H9 (cell line): ENCODE measurements at regions not wholly inside any gene's neighbourhood (a gene's known extent, or its start where the extent isn't known, plus 50 kb on each side); places are given as distances from the start of the nearest gene placed in this dataset.

Experiments
- DNase-seq: peaks from one replicate; pipeline ENCODE4 v3.0.0-alpha.2; 2017
- H2AFZ ChIP-seq: one replicate; pipeline ENCODE4 v1.6.1; 2013; ENCODE audit warnings: mild to moderate bottlenecking, low read length, control low read depth, moderate library complexity
- H2AK5ac ChIP-seq: 2 replicates; pipeline ENCODE4 v1.6.1; 2013; ENCODE audit warnings: low read length, control low read depth, mixed read lengths; ENCODE audit not compliant: insufficient read length
- H2BK120ac ChIP-seq: one replicate; pipeline ENCODE4 v1.6.1; 2013; ENCODE audit warnings: low read depth, mild to moderate bottlenecking, low read length, control low read depth, inconsistent platforms; ENCODE audit not compliant: poor library complexity, severe bottlenecking
- H2BK12ac ChIP-seq: 2 replicates; pipeline ENCODE4 v1.6.1; 2013; ENCODE audit warnings: low read length, control low read depth, mixed read lengths, low read depth; ENCODE audit not compliant: insufficient read length
- H2BK15ac ChIP-seq: 2 replicates; pipeline ENCODE4 v1.6.1; 2013; ENCODE audit warnings: low read depth, low read length, control low read depth
- H2BK20ac ChIP-seq: one replicate; pipeline ENCODE4 v1.6.1; 2013; ENCODE audit warnings: low read depth, mild to moderate bottlenecking, low read length, control low read depth, inconsistent platforms; ENCODE audit not compliant: poor library complexity, severe bottlenecking
- H2BK5ac ChIP-seq: 2 replicates; pipeline ENCODE4 v1.6.1; 2013; ENCODE audit warnings: low read length, control low read depth, mixed read lengths; ENCODE audit not compliant: insufficient read length
- H3K14ac ChIP-seq: 2 replicates; pipeline ENCODE4 v1.6.1; 2013; ENCODE audit warnings: low read length, control low read depth; ENCODE audit not compliant: insufficient read depth
- H3K18ac ChIP-seq: 2 replicates; pipeline ENCODE4 v1.6.1; 2013; ENCODE audit warnings: low read depth, mild to moderate bottlenecking, mixed read lengths, low read length, control low read depth; ENCODE audit not compliant: insufficient read length
- H3K23ac ChIP-seq: 2 replicates; pipeline ENCODE4 v1.6.1; 2013; ENCODE audit warnings: low read length, control low read depth, mixed read lengths, low read depth; ENCODE audit not compliant: insufficient read length
- H3K23me2 ChIP-seq: 2 replicates; pipeline ENCODE4 v1.6.1; 2013; ENCODE audit warnings: low read depth, mild to moderate bottlenecking, mixed read lengths, low read length, control low read depth; ENCODE audit not compliant: insufficient read length, poor library complexity, severe bottlenecking
- H3K27ac ChIP-seq: 2 replicates; pipeline ENCODE4 v1.5.1; 2013; ENCODE audit warnings: low read length, control low read depth, mixed read lengths, low read depth; ENCODE audit not compliant: insufficient read length
- H3K27me3 ChIP-seq: 2 replicates; pipeline ENCODE4 v1.6.1; 2013; ENCODE audit warnings: low read length, control low read depth, inconsistent platforms; ENCODE audit not compliant: insufficient read depth
- H3K4ac ChIP-seq: 2 replicates; pipeline ENCODE4 v1.6.1; 2013; ENCODE audit warnings: low read depth, mild to moderate bottlenecking, control low read depth, inconsistent platforms, low read length, moderate library complexity
- H3K4me1 ChIP-seq: 2 replicates; pipeline ENCODE4 v1.6.1; 2013; ENCODE audit warnings: low read length, control low read depth, inconsistent platforms; ENCODE audit not compliant: insufficient read depth
- H3K4me2 ChIP-seq: 2 replicates; pipeline ENCODE4 v1.6.1; 2013; ENCODE audit warnings: low read length, control low read depth, mixed read lengths; ENCODE audit not compliant: insufficient read length, insufficient read depth
- H3K56ac ChIP-seq: 2 replicates; pipeline ENCODE4 v1.6.1; 2013; ENCODE audit warnings: low read depth, mild to moderate bottlenecking, mixed read lengths, low read length, control low read depth; ENCODE audit not compliant: insufficient read length
- H3K79me1 ChIP-seq: 2 replicates; pipeline ENCODE4 v1.6.1; 2013; ENCODE audit warnings: low read depth, mild to moderate bottlenecking, moderate library complexity, low read length, control low read depth, inconsistent platforms; ENCODE audit not compliant: insufficient read depth, poor library complexity, severe bottlenecking
- H3K79me2 ChIP-seq: 2 replicates; pipeline ENCODE4 v1.6.1; 2013; ENCODE audit warnings: low read length, control low read depth, inconsistent platforms; ENCODE audit not compliant: insufficient read depth
- H3K9ac ChIP-seq: 2 replicates; pipeline ENCODE4 v1.6.1; 2013; ENCODE audit warnings: low read length, control low read depth, mixed read lengths; ENCODE audit not compliant: insufficient read length; ENCODE audit errors: extremely low read depth
- H3K9me3 ChIP-seq: one replicate; pipeline ENCODE4 v1.6.1; 2013; ENCODE audit warnings: low read depth, low read length, inconsistent platforms; ENCODE audit not compliant: control insufficient read depth
- H3T11ph ChIP-seq: one replicate; pipeline ENCODE4 v1.6.1; 2013; ENCODE audit warnings: mild to moderate bottlenecking, low read length, control low read depth, inconsistent platforms
- H4K20me1 ChIP-seq: one replicate; pipeline ENCODE4 v1.6.1; 2013; ENCODE audit not compliant: control insufficient read depth, insufficient read length, insufficient read depth
- H4K5ac ChIP-seq: 2 replicates; pipeline ENCODE4 v1.6.1; 2013; ENCODE audit warnings: low read depth, mild to moderate bottlenecking, mixed read lengths, low read length, control low read depth; ENCODE audit not compliant: insufficient read length
- H4K8ac ChIP-seq: replicated peaks from 2 replicates; pipeline ENCODE4 v1.6.1; 2013; ENCODE audit warnings: low read length, control low read depth, mixed read lengths, low read depth; ENCODE audit not compliant: insufficient read length
- H4K91ac ChIP-seq: 2 replicates; pipeline ENCODE4 v1.6.1; 2013; ENCODE audit warnings: low read depth, mild to moderate bottlenecking, moderate library complexity, mixed read lengths, low read length, control low read depth; ENCODE audit not compliant: insufficient read length
- H3K27ac Mint-ChIP-seq, 3 experiments: 2 replicates in 2 of 3; 3 replicates in 1 of 3; pipeline ENCODE4 v1.8.0; 2020 to 2021; ENCODE audit warnings: mixed read lengths in 3 of 3, mild to moderate bottlenecking in 1 of 3, moderate library complexity in 1 of 3
- H3K27me3 Mint-ChIP-seq: 2 replicates; pipeline ENCODE4 v1.8.0; 2021; ENCODE audit warnings: low read depth, mild to moderate bottlenecking, moderate library complexity, mixed read lengths
- H3K36me3 Mint-ChIP-seq, 3 experiments: 2 replicates in 2 of 3; 3 replicates in 1 of 3; pipeline ENCODE4 v1.8.0; 2020 to 2021; ENCODE audit warnings: low read depth in 3 of 3, mixed read lengths in 3 of 3; ENCODE audit not compliant: insufficient read depth in 1 of 3
- H3K4me1 Mint-ChIP-seq, 2 experiments: 2 replicates each; pipeline ENCODE4 v1.8.0; 2020; ENCODE audit warnings: mixed read lengths in 2 of 2
- H3K4me3 Mint-ChIP-seq, 2 experiments: 2 replicates in 1 of 2; 3 replicates in 1 of 2; pipeline ENCODE4 v1.8.0; 2020 to 2021; ENCODE audit warnings: mild to moderate bottlenecking in 2 of 2, mixed read lengths in 2 of 2, moderate library complexity in 1 of 2
- H3K9me3 Mint-ChIP-seq, 2 experiments: 2 replicates in 1 of 2; 3 replicates in 1 of 2; pipeline ENCODE4 v1.8.0; 2020; ENCODE audit warnings: mild to moderate bottlenecking in 2 of 2, mixed read lengths in 2 of 2, moderate library complexity in 1 of 2
- WGBS: extraction: QIAGEN DNeasy Blood & Tissue Kit; methylation state at CpG from one replicate; pipeline ENCODE4 v1.1.7; 2013; ENCODE audit warnings: missing lambda C conversion rate, low lambda C conversion rate, mixed read lengths; ENCODE audit not compliant: insufficient read length; ENCODE audit errors: extremely low coverage; 5-methylcytosine and 5-hydroxymethylcytosine counted together
- TF ChIP-seq, protein P1 (sequence below): fragments of 200-600 bp; sonication (generic); conservative IDR thresholded peaks from 3 replicates; pipeline ENCODE4 v1.8.0; 2021; ENCODE audit warnings: antibody characterized with exemption, mild to moderate bottlenecking

DNA sequence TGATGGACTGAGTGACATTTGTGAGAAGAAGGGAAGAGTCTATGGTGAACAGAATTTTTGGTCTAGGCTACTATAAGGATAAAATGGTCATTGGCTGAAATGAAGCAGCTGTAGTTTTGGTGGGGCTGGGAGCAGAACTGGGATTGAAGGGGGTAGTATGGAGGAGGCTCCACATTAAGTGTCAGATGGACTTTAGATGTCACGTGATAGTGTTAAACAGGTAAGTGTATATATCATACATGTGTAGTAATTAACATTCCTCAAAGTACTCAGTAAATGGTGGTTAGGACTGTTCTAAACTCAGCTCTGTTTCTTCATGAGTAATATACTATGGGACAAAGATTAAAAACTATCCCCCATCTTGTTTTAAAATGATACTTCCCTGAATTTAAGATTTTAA, 947.9 kb downstream of the PDHA2 start:
- no peak overlapping the region for H2BK120ac ChIP-seq
- no peak overlapping the region for H2BK20ac ChIP-seq
- no peak overlapping the region for H3K4me3 Mint-ChIP-seq
- DNase-seq: no peak
- H4K91ac ChIP-seq: no peak overlapping the region
- no peak overlapping the region for H3K14ac ChIP-seq
- H3K9ac ChIP-seq: no peak overlapping the region
- H3K23ac ChIP-seq: no peak overlapping the region
- H3K9me3 ChIP-seq: no peaks in the 10 kb centered on the region
- no peaks in the 10 kb centered on the region for H3K27me3 Mint-ChIP-seq
- H3K79me2 ChIP-seq: no peaks in the 10 kb centered on the region
- no peak overlapping the region for H3K27ac Mint-ChIP-seq
- WGBS: no CpG with 5 or more reads among the region's 1 CpG
- H4K5ac ChIP-seq: no peak overlapping the region
- no peak overlapping the region for H3K18ac ChIP-seq
- no peak overlapping the region for H3K27ac ChIP-seq
- no peaks in the 10 kb centered on the region for H3K79me1 ChIP-seq
- no peak overlapping the region for H3K4ac ChIP-seq
- peaks cover 9 to 13% of the 10 kb centered on the region in 2 experiments for H3K4me1 Mint-ChIP-seq
- H3K36me3 Mint-ChIP-seq: no peaks in the 10 kb centered on the region
- no peak overlapping the region for H3K4me2 ChIP-seq
- TF ChIP-seq, protein P1, sequence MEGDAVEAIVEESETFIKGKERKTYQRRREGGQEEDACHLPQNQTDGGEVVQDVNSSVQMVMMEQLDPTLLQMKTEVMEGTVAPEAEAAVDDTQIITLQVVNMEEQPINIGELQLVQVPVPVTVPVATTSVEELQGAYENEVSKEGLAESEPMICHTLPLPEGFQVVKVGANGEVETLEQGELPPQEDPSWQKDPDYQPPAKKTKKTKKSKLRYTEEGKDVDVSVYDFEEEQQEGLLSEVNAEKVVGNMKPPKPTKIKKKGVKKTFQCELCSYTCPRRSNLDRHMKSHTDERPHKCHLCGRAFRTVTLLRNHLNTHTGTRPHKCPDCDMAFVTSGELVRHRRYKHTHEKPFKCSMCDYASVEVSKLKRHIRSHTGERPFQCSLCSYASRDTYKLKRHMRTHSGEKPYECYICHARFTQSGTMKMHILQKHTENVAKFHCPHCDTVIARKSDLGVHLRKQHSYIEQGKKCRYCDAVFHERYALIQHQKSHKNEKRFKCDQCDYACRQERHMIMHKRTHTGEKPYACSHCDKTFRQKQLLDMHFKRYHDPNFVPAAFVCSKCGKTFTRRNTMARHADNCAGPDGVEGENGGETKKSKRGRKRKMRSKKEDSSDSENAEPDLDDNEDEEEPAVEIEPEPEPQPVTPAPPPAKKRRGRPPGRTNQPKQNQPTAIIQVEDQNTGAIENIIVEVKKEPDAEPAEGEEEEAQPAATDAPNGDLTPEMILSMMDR: no peak
- H3K9me3 Mint-ChIP-seq: no peaks in the 10 kb centered on the region
- H2BK5ac ChIP-seq: no peak overlapping the region
- no peak overlapping the region for H3T11ph ChIP-seq
- no peaks in the 10 kb centered on the region for H3K27me3 ChIP-seq
- no peak overlapping the region for H2BK12ac ChIP-seq
- no peak overlapping the region for H2AK5ac ChIP-seq
- H4K20me1 ChIP-seq: no peaks in the 10 kb centered on the region
- H3K4me1 ChIP-seq: no peaks in the 10 kb centered on the region
- no peak overlapping the region for H3K56ac ChIP-seq
- no peak overlapping the region for H2AFZ ChIP-seq
- no peaks in the 10 kb centered on the region for H3K23me2 ChIP-seq
- no peak overlapping the region for H2BK15ac ChIP-seq
- no peak overlapping the region for H4K8ac ChIP-seq
